Colonic mucosa (tissue), 4 donors: ENCODE measurements at regions not wholly inside any gene's neighbourhood (a gene's known extent, or its start where the extent isn't known, plus 50 kb on each side); places are given as distances from the start of the nearest gene placed in this dataset.

Experiments
- DNase-seq: peaks from one replicate; pipeline ENCODE4 v3.0.0-alpha.2; 2020
- H3K27ac ChIP-seq: fragments of 200-600 bp; one replicate; pipeline ENCODE4 v1.8.0; 2021
- H3K27me3 ChIP-seq: fragments of 200-600 bp; one replicate; pipeline ENCODE4 v1.8.0; 2021
- H3K36me3 ChIP-seq: fragments of 200-600 bp; one replicate; pipeline ENCODE4 v1.8.0; 2021
- H3K4me1 ChIP-seq: fragments of 200-600 bp; one replicate; pipeline ENCODE4 v1.8.0; 2021; ENCODE audit warnings: mild to moderate bottlenecking
- H3K4me3 ChIP-seq: fragments of 200-600 bp; one replicate; pipeline ENCODE4 v1.8.0; 2021
- H3K9ac ChIP-seq, 2 donors: one replicate each; pipeline ENCODE4 v1.7.0; 2013; ENCODE audit warnings: control low read depth in 2 of 2, low read depth in 2 of 2, low read length in 2 of 2
- H3K9me3 ChIP-seq: fragments of 200-600 bp; one replicate; pipeline ENCODE4 v1.8.0; 2021
- intact Hi-C: fragments of 100-400 bp; cut with DNase I; formaldehyde crosslinking; loops from one replicate; pipeline ENCODE4 v1.14.1; 2022
- TF ChIP-seq, protein P1 (sequence below): fragments of 200-600 bp; IDR thresholded peaks from one replicate; pipeline ENCODE4 v1.8.0; 2022; ENCODE audit warnings: antibody characterized with exemption, mild to moderate bottlenecking
- donor health status: healthy.
- donor health status: DM: no; HTN: no; CAD: no.
- donor health status: DM: no; HTN: no; CAD: no.

DNA sequence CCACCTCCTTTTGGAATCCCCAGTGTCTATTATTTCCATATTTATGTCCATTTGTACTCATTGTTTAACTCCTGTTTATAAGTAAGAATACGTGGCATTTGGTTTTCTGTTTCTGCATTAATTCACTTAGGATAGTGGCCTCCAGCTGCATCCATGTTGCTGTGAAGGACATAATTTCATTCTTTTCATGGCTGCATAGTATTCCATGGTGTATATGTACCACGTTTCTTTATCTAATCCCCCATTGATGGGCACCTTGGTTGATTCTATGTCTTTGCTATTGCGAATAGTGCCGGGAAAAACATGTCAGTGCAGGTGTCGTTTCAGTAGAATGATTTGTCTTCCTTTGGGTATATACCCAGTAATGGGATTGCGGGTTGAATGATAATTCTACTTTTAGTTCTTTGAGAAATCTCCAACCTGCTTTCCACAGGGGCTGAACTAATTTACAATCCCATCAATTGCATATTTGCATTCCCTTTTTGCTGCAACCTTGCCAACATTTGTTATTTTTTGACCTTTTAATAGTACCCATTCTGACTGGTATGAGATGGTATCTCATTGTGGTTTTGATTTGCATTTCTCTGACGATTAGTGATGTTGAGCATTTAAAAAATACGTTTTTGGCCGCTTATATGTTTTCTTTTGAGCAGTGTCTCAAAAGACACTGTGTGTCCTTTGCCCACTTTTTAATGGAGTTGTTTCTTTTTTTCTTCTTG is 373.2 kb upstream of the TNRC6C start:
- no peaks in the 10 kb centered on the region for H3K9me3 ChIP-seq
- H3K4me1 ChIP-seq, result no peaks in the 10 kb centered on the region
- TF ChIP-seq, protein P1, sequence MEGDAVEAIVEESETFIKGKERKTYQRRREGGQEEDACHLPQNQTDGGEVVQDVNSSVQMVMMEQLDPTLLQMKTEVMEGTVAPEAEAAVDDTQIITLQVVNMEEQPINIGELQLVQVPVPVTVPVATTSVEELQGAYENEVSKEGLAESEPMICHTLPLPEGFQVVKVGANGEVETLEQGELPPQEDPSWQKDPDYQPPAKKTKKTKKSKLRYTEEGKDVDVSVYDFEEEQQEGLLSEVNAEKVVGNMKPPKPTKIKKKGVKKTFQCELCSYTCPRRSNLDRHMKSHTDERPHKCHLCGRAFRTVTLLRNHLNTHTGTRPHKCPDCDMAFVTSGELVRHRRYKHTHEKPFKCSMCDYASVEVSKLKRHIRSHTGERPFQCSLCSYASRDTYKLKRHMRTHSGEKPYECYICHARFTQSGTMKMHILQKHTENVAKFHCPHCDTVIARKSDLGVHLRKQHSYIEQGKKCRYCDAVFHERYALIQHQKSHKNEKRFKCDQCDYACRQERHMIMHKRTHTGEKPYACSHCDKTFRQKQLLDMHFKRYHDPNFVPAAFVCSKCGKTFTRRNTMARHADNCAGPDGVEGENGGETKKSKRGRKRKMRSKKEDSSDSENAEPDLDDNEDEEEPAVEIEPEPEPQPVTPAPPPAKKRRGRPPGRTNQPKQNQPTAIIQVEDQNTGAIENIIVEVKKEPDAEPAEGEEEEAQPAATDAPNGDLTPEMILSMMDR, result no peak
- no peaks in the 10 kb centered on the region for H3K27me3 ChIP-seq
- no peak overlapping the region for H3K9ac ChIP-seq
- no peaks in the 10 kb centered on the region for H3K36me3 ChIP-seq
- no peak overlapping the region for H3K4me3 ChIP-seq
- no peak overlapping the region for H3K27ac ChIP-seq
- DNase-seq, result no peak
- intact Hi-C loops, result no loop called here

GRCh38 chr17:77590951-77591735 is 367.4 kb upstream of the TNRC6C start:
- Histone ChIP-seq H3K9ac (no peak overlapping the region), H3K36me3 (no peaks in the 10 kb centered on the region), H3K27ac (no peak overlapping the region), H3K4me3 (no peak overlapping the region), H3K4me1 (no peaks in the 10 kb centered on the region), H3K9me3 (no peaks in the 10 kb centered on the region), H3K27me3 (no peaks in the 10 kb centered on the region)
- TF ChIP-seq, protein P1, result no peak
- DNase-seq, result peak; percentile 71
- intact Hi-C loops, result no loop called here

DNA sequence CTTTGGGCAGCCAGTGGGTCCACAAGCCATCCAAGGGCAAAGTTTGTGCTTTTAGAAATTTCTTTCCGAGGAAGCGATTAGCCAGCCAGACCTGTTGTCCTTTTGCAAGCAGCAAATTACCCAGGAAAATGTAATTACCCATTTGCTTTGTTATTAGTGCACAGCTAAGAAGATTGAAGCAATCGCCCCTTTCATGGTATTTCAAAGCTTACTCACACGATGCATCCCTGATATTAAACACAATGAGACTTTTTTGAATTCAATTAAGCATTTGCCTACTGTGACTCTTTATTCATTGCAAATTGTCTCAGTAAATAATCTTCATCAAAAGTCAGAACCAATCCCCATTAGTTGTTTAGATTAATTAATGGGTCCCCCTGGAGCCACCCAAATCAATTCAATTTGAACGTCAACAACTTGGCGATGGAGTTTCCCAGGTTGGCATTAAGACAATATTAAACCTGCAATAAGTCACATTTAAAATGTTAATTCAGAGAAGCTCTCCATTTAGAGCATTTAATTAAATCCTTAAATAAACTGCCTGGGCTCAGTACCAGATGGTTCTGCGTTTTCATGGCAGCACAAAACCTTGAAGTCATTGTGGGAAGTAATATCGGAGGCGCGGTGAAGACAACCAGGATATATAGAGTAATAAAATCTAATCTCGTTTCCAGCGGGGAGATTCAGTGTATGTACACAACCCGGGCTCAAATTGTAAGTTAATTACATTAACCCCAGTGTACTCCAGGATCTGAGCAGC is 366.2 kb upstream of the TNRC6C start:
- H3K9ac ChIP-seq, result no peak overlapping the region
- TF ChIP-seq, protein P1, result no peak
- no peaks in the 10 kb centered on the region for H3K27me3 ChIP-seq
- no peaks in the 10 kb centered on the region for H3K9me3 ChIP-seq
- no peaks in the 10 kb centered on the region for H3K4me1 ChIP-seq
- peak; percentile 45 for DNase-seq
- intact Hi-C loops, result no loop called here
- no peak overlapping the region for H3K4me3 ChIP-seq
- no peaks in the 10 kb centered on the region for H3K36me3 ChIP-seq
- no peak overlapping the region for H3K27ac ChIP-seq

DNA sequence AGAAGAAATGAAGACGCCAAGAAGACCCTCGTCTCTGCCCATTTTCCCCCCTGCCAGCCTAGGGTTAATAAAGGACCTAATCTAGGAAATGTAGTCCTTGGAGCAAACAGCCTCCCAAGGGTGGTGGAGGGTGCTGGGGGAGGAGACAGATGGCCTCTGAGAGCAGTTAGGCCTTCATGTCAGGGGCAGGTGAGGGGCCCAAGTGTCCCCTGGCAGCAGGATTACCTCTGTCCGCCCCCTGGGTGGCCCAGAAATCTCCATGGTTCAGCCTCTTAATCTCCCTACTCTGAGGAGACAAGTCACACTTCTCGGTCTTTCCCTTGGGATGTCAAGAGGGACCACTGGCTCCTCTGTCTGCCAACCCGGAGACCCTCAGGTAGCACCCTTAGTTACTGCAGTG is 365.4 kb upstream of the TNRC6C start:
- intact Hi-C loops, result no loop called here
- Histone ChIP-seq H3K9ac (no peak overlapping the region), H3K9me3 (no peaks in the 10 kb centered on the region), H3K27me3 (no peaks in the 10 kb centered on the region), H3K4me1 (no peaks in the 10 kb centered on the region), H3K4me3 (no peak overlapping the region), H3K27ac (no peak overlapping the region), H3K36me3 (no peaks in the 10 kb centered on the region)
- no peak for DNase-seq
- TF ChIP-seq, protein P1, result no peak

DNA sequence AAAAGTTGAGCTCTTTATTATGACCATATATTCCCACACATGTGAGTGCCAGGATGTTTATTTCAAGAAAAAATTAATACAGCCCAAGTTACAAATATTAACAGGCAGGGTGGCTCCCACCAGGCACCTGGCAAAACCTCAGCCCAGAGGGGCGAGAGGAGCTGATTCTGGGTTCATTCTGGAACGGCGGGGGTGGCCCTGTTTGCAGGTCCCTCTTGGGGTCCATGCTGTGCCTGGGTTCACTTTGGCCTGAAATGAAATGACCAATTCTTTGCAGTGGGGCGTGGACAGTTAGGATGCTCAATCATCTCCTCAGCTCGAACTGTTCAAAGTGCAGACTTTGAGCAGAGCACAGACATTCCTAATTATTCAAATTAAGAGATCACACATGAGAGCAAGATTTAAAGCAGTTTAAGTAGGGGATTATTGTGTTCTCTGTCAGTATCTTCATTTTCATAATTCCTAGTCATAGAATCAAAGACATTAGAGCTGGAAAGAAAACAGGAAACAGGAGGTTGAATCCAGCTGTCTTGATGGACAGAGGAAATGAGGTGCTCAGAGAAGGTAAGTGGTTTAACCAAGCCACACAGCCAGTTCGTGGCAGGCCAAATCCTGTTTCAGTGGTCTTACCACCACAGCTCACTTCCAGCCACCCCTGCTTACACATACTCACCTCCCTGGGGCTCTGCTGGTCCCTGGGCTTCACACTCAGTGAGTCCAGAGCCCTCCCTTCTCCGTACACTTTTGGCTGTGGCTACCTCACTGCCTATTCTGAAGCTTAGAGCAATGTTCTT is 363.9 kb upstream of the TNRC6C start:
- Histone ChIP-seq H3K27ac (no peak overlapping the region), H3K27me3 (no peaks in the 10 kb centered on the region)
- intact Hi-C loops, result no loop called here

More for the DNA sequence above, 363.9 kb upstream of the TNRC6C start:
- H3K9me3 ChIP-seq, result no peaks in the 10 kb centered on the region
- TF ChIP-seq, protein P1, result no peak
- no peak overlapping the region for H3K4me3 ChIP-seq
- H3K4me1 ChIP-seq, result no peaks in the 10 kb centered on the region
- no peaks in the 10 kb centered on the region for H3K36me3 ChIP-seq
- no peak for DNase-seq
- H3K9ac ChIP-seq, result no peak overlapping the region
